ENCODE measurements at regions not wholly inside any gene's neighbourhood (a gene's known extent, or its start where the extent isn't known, plus 50 kb on each side); places are given as distances from the start of the nearest gene placed in this dataset.
"Not testable (repeated sequence)": the region's sequence is repeated elsewhere in the genome, so short reads cannot be mapped to it uniquely, and the experiment has no call there.

GRCh38 chr18:1846640-1847039 is 724.7 kb downstream of the METTL4 start:
- peak; percentile 32 for DNase-seq (ENCODE audit: low read depth)

- no peak for DNase-seq (ENCODE audit: low read depth)
These were observed 722.6 kb downstream of the METTL4 start for GRCh38 chr18:1848716-1849115.

- DNase-seq (ENCODE audit: low read depth): no peak
These were observed 721.9 kb downstream of the METTL4 start for GRCh38 chr18:1849386-1849785.

GRCh38 chr18:1857281-1857680 is 714.0 kb downstream of the METTL4 start:
- not testable (repeated sequence) for DNase-seq (ENCODE audit: low read depth)

GRCh38 chr18:1861473-1861872 is 709.8 kb downstream of the METTL4 start:
- no peak for DNase-seq (ENCODE audit: low read depth)

- DNase-seq (ENCODE audit: low read depth): no peak
These were observed 705.4 kb downstream of the METTL4 start for GRCh38 chr18:1865869-1866268.

GRCh38 chr18:1872274-1872673 is 699.0 kb downstream of the METTL4 start:
- no peak for DNase-seq (ENCODE audit: low read depth)

- no peak for DNase-seq (ENCODE audit: low read depth)
These were observed 696.1 kb downstream of the METTL4 start for GRCh38 chr18:1875219-1875618.

- no peak for DNase-seq (ENCODE audit: low read depth)
These were observed 686.7 kb downstream of the METTL4 start for GRCh38 chr18:1884623-1885022.

- DNase-seq (ENCODE audit: low read depth): no peak
These were observed 679.7 kb downstream of the METTL4 start for GRCh38 chr18:1891641-1892040.

- no peak for DNase-seq (ENCODE audit: low read depth)
These were observed 679.1 kb downstream of the METTL4 start for GRCh38 chr18:1892191-1892590.

GRCh38 chr18:1895456-1896185 is 675.7 kb downstream of the METTL4 start:
- no peak for DNase-seq (ENCODE audit: low read depth)

GRCh38 chr18:1906421-1906820 is 664.9 kb downstream of the METTL4 start:
- DNase-seq (ENCODE audit: low read depth): no peak

- no peak for DNase-seq (ENCODE audit: low read depth)
These were observed 663.7 kb downstream of the METTL4 start for GRCh38 chr18:1907470-1908206.

GRCh38 chr18:1914489-1914888 is 656.8 kb downstream of the METTL4 start:
- DNase-seq (ENCODE audit: low read depth): peak; percentile 36

- no peak for DNase-seq (ENCODE audit: low read depth)
These were observed 654.3 kb downstream of the METTL4 start for GRCh38 chr18:1916869-1917523.

- no peak for DNase-seq (ENCODE audit: low read depth)
These were observed 653.7 kb downstream of the METTL4 start for GRCh38 chr18:1917569-1917968.

GRCh38 chr18:1922066-1922465 is 649.2 kb downstream of the METTL4 start:
- DNase-seq (ENCODE audit: low read depth): no peak

GRCh38 chr18:1928711-1929110 is 642.6 kb downstream of the METTL4 start:
- no peak for DNase-seq (ENCODE audit: low read depth)

- no peak for DNase-seq (ENCODE audit: low read depth)
These were observed 641.6 kb downstream of the METTL4 start for GRCh38 chr18:1929720-1930119.

- DNase-seq (ENCODE audit: low read depth): no peak
These were observed 640.7 kb downstream of the METTL4 start for GRCh38 chr18:1930291-1931270.

GRCh38 chr18:1952486-1952885 is 618.8 kb downstream of the METTL4 start:
- no peak for DNase-seq (ENCODE audit: low read depth)

Data from iris pigment epithelial cell (primary cell).